GM19468 (cell line): ENCODE measurements at regions not wholly inside any gene's neighbourhood (a gene's known extent, or its start where the extent isn't known, plus 50 kb on each side); places are given as distances from the start of the nearest gene placed in this dataset.
"Not testable (repeated sequence)": the region's sequence is repeated elsewhere in the genome, so short reads cannot be mapped to it uniquely, and the experiment has no call there.

ENCODE experiments used
- ATAC-seq: cut with Tn5 transposase; IDR thresholded peaks from one replicate; pipeline ENCODE4 v1.9.1; 2021; ENCODE audit warnings: mild to moderate bottlenecking, moderate library complexity, moderate number of reproducible peaks; ENCODE audit not compliant: unreplicated experiment; ENCODE audit errors: extremely low read depth

- no peak for ATAC-seq
Observed at GRCh38 chr2:192948316-192948715, 753.6 kb upstream of the TMEFF2 start.

GRCh38 chr2:192947352-192947751, 752.6 kb upstream of the TMEFF2 start:
- ATAC-seq = no peak

DNA sequence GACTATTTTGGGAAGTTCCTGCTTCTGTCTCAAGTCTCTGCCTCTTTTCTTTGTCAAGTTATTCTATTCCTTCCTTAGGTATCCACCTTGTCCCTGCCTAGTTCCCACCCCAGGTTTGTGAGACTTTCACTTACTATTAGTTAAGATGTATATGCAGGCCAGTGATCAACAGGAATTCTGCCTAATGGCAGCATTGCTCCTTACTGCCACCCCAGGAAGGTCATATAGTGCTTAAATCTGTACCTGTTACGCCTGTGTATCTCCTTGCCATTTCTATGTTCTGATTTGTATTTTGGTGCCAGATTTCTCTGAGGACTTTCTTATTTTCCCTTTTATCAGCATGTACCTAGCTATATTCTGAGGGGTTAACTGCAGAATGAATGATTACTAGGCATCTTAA, 746.0 kb upstream of the TMEFF2 start:
- ATAC-seq = no peak

GRCh38 chr2:192932376-192932775, 737.6 kb upstream of the TMEFF2 start:
- no peak for ATAC-seq

DNA sequence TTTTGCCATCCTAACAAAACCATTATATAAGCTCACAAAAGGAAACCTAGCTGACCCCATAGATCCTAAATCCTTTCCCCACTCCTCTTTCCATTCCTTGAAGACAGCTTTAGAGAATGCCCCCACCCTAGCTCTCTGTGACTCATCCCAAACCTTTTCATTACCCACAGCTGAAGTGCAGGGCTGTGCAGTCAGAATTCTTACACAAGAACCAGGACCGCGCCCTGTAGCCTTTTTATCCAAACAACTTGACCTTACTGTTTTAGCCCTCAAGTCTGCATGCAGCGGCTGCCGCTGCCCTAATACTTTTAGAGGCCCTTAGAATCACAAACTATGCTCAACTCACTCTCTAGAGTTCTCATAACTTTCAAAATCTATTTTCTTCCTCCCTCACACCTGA, 726.9 kb upstream of the TMEFF2 start:
- ATAC-seq = not testable (repeated sequence)

GRCh38 chr2:192901446-192901845, 706.7 kb upstream of the TMEFF2 start:
- no peak for ATAC-seq

DNA sequence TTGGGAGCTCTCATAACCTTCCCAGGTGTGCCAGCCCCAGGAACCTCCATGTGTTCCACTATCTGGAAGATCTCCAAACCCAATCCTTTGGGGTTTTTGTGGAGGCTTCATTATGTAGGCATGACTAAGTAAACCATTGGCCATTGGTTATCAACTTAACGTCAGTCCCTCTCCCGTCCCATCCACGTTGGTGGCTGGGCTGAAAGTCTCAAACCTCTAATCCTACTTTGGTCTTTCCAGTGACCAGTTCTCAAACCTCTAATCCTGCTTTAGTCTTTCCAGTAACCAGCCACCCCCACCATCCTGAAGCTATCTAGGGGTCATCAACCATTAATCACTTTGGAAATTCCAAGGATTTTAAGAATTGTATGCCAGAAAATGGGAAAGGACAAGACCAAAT, 704.7 kb upstream of the TMEFF2 start:
- ATAC-seq = no peak

GRCh38 chr2:192893976-192894375, 699.2 kb upstream of the TMEFF2 start:
- ATAC-seq = not testable (repeated sequence)

GRCh38 chr2:192888109-192888508, 693.4 kb upstream of the TMEFF2 start:
- no peak for ATAC-seq

DNA sequence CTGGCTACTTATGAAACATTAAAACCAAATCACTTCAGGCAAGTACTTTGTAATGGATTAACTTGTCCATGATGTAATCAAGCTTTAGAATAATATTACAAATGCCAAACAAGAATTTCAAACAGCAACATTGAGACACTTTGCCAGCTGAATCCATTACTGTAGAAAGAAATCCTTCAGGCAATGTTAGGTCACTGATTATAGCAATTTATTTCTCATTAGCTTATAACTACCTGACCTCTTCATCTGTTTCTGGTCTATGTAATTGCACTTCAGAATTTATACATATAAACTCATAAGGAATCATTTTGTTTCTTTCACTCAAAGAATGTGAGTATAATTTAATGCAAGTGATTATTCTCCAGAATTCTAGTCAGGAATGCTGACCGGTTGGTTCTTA, 692.6 kb upstream of the TMEFF2 start:
- ATAC-seq = no peak

- no peak for ATAC-seq
Observed at GRCh38 chr2:192886636-192887035, 691.9 kb upstream of the TMEFF2 start.

DNA sequence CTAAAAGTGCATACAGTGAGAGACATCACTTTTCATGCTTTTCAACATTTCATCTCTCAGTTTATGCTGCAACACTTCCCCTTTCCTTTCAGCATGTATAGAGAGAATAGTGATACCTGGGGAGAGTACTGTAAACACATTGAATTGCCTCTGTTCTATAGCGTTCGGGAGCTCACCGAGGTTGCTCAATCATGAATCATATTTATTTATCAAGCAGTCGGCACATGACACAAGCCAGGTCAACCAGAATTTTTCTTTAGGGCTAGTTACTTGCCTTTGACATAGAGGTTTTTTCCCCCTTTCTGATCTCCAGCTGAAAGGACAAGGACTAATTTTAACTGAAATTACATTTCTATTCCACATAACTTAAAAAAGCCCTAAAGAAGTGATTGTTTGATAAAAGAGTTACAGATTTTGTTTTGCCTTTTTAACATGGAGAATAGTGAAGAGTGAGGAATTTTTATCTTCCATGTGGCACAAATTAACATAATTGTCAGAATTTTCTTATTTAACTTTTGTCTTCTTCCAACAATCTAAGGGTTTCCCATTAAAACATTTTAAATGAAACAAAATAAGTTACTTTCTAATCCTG, 690.9 kb upstream of the TMEFF2 start:
- ATAC-seq = no peak

DNA sequence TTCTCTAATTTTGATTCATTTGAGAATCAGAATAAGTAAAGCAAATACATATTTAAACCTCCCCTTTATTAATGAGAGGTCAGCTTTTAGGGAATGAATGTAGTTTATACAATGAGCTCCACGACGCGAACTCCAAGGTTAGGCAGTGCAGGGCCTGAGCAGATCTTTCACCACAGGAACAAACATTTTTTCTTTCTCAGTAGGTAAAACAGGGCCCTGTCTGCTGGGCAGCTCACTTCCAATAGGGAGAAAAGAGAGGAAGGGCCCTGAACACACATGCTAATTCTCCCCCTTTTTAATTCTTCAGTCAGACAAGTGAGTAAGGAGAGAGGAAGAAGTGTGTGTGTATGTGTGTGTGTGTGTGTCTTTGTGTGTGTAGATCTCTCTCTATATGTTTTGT, 682.4 kb upstream of the TMEFF2 start:
- ATAC-seq = no peak

GRCh38 chr2:192876698-192877097, 682.0 kb upstream of the TMEFF2 start:
- ATAC-seq = no peak

GRCh38 chr2:192854706-192855105, 660.0 kb upstream of the TMEFF2 start:
- ATAC-seq = no peak

- no peak for ATAC-seq
Observed at GRCh38 chr2:192854031-192854430, 659.3 kb upstream of the TMEFF2 start.

- no peak for ATAC-seq
Observed at GRCh38 chr2:192828947-192829346, 634.2 kb upstream of the TMEFF2 start.

GRCh38 chr2:192828175-192828574, 633.4 kb upstream of the TMEFF2 start:
- no peak for ATAC-seq

- ATAC-seq = no peak
Observed at GRCh38 chr2:192827735-192828134, 633.0 kb upstream of the TMEFF2 start.

DNA sequence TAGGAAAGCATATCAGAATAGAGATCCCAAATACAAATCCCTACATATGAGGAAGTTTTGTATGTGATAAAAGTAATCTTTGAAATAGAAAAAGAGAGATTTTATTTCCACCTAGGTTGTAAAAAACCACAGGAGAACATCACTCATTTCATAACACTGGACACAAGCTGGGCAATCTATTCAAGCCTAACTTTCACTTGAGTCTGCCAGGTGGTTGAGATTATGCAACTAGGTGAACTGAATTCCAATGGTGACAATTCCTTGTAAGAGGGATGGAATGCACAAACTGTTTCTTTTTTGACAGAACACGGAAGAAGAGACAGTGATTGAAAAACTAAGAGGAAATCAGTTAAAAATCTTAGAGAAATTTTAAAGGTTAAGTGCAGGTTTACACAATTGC, 619.6 kb upstream of the TMEFF2 start:
- ATAC-seq = no peak

DNA sequence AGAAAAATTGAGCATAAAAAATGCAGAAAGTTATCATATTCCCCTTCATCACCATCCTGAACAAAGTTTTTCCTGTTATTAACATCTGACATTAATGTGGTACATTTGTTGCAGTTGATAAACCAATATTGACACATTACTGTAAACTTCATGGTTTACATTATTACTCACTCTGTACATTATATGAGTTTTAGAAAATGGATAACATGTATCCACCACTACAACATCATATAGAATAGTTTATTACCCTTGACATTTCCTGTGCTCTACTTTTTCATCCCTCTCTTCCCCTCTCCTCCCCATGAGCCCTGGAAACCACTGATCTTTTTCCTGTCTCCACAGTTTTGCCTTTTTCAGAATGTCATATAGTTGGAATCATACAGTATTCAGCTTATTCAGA, 618.6 kb upstream of the TMEFF2 start:
- ATAC-seq = no peak

DNA sequence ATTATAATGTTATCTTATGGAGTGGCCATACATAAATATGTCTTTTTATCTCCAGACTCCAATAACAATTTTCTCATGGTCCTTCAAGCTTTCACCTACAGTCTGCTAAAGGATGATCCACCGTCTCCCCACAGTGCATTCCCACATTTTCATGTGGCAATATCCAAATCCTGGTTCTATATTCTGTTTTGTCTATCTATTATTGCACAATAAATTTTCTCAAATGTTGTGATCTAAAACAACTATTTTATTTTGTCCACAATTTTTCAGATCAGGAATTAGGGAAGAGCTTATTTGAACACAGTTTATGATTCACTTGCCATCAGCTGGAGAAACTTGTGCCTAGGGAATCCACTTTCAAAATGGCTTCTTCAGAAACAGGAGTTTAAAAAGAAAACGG, 614.4 kb upstream of the TMEFF2 start:
- no peak for ATAC-seq

GRCh38 chr2:192783643-192784042, 588.9 kb upstream of the TMEFF2 start:
- no peak for ATAC-seq
